ENCODE measurements at regions not wholly inside any gene's neighbourhood (a gene's known extent, or its start where the extent isn't known, plus 50 kb on each side); places are given as distances from the start of the nearest gene placed in this dataset.
"Not testable (repeated sequence)": the region's sequence is repeated elsewhere in the genome, so short reads cannot be mapped to it uniquely, and the experiment has no call there.

DNA sequence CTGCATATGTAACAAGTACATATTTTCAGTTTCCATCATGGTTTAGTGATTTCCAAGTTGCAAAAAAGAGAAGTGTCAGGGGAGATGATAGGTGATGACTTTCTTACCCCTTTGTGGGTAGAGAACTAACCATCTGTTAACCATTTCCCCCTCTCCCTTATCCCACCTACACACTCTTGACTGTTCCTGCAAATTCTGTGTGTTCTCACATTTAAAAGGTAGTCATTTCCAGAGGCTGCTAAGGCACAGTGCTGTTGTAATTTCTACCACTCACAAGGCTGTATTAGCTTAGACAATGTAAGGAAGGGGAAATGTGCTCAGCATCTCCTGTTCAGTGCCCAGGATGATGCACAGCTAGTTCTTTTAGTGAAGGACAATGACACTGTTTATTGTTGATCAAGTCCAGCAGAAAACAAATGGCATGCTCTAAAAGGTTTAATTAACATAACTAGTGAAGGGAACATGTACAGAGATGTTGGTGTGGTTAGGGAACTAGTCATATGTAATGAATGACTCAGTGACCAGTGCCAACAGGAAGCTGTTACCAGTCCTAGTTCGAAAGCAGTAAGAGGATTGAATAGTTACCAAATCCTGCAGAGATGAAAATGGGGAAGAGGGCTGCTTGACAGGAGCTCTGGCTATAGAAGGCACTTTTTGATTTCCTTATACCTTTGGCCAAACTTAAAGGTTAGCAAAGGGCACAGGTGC lies 165.1 kb downstream of the PLK2 start:
- peak; percentile 57 for DNase-seq

DNA sequence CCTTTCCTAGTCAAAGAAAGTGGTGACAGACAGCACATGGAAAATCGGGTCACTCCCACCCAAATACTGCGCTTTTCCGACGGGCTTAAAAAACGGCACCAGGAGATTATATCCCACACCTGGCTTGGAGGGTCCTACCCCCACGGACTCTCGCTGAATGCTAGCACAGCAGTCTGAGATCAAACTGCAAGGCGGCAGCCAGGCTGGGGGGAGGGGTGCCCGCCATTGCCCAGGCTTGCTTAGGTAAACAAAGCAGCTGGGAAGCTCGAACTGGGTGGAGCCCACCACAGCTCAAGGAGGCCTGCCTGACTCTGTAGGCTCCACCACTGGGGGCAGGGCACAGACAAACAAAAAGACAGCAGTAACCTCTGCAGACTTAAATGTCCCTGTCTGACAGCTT lies 171.6 kb downstream of the PLK2 start:
- DNase-seq = not testable (repeated sequence)

- no peak for DNase-seq
Observed at GRCh38 chr5:58286741-58287140, 173.1 kb downstream of the PLK2 start.

- DNase-seq = no peak
Observed at GRCh38 chr5:58285900-58286299, 174.0 kb downstream of the PLK2 start.

DNA sequence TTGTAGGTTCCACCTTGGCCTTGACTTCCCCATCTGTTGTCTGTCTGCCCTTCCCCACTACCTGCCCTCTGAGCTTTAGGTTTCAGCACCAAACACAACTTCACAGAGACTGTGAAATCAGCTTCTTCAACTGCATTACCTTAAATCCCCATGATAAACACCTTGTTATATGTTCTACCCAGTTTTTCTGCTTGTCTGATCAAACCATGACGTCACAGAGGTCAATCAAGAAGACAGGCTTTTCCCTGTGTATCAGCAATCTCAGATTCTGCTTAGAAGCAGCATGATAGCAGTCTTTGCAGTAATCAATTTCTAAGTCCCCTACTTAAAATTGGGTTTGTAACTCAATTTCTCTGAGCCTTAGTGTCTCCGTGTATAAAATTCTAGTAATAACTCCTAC lies 175.0 kb downstream of the PLK2 start:
- no peak for DNase-seq

DNA sequence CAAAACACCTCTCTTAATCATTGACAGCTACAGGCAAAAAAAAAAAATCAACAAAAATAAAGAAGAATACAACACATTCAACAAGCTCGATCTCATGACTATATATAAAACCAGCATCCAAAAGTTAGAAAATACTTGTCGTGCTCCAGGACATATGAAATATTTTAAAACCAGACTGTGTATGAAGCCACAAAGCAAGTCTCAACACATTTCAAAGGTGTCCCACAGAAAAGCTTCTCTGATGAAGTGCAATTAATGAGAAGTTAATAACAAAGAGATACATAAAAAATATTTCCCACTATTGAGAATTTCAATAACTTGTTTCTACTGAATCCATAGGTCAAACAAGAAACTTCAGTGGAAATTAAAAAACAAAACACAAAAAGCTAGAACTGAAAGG lies 178.7 kb downstream of the PLK2 start:
- DNase-seq = no peak

DNA sequence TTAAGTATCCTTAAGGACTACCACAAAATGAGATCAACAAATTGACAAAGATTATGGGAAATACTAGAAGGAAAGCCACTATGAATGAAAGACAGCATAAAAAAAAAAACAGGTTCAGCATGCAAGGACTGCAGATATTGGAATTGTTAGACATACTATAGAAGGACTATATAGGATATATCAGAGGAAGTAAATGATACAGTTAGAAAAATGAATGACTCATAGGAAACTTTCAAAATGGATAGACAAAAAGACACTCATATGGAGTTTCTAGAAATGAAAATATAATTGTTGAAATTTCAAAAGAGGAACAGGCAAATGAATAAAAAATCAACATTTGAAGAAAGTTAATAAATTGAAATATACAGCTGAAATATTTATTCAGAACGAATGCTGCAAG lies 180.6 kb downstream of the PLK2 start:
- DNase-seq = no peak

DNA sequence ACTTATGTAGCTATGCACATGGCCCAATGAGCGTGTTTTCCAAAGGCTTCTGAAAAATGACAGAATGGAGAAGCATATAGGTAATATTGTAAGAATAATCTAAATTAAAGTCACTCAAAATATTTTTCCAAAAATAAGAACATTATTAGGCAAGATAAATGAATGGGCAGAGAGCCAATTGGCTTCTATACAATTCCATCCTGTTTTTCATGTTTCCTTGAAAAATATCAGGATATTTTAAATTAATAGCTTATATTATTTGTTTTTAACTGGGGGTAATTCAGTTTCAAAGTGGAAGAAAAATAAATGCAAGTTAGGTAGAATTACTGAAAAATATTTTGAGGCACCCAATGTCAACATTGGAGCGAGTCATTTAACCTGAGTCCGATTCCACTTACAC lies 183.5 kb downstream of the PLK2 start:
- DNase-seq = no peak

GRCh38 chr5:58275516-58275915 lies 184.4 kb downstream of the PLK2 start:
- no peak for DNase-seq

DNA sequence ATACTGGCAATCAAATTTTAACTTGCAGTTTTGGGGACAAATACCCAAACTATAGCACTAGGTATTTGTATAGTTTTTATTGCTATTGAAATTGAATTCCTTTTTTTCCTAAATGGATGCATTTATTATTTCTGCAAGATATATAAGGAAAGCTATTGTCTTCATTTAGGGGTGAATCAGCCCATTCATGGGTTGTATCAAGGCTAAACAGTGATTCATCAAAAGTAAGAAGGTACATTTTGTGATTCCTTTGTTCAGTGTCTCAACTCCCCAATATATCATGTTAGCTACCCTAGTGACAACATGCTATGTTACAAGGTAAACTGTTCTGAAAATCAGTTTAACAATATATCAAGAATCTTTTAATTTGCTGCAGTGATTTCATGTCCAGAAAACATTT lies 185.7 kb downstream of the PLK2 start:
- DNase-seq = no peak

DNA sequence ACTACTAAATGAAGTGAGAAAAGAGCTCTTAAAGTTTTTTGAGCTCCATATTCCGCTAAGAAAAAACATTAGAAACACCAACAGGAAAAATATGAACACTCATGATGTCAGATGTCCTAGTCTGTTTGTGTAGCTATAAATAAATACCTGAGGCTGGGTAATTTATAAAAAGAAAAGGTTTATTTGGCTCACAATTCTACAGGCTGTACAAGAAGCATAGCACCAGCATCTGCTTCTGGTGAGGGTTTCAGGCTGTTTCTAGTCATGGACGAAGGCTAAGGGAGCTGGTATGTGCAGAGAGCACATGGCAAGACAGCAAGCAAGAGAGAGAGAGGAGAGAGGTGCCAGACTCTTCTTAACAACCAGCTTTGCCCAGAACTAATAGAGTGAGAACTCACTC lies 186.2 kb downstream of the PLK2 start:
- DNase-seq = no peak

GRCh38 chr5:58268268-58268667 lies 191.6 kb downstream of the PLK2 start:
- DNase-seq = no peak

DNA sequence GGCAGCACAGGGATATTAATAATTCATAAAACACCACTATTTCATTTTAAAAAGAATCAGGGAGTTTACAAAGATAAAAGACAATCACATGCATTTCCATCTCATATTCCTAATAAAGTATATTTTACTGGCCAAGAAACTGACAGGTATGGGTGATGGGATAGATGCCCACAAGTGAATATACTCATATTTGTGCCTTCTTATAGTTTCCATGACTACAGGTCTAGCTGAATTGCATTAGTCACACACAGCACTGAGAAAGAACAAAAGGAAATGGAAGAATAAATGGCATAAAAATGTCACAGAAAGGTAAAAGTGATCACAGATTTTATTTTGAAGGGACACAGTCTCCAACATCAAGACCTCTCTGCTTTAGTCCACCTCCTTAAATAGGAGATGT lies 193.5 kb downstream of the PLK2 start:
- no peak for DNase-seq

DNA sequence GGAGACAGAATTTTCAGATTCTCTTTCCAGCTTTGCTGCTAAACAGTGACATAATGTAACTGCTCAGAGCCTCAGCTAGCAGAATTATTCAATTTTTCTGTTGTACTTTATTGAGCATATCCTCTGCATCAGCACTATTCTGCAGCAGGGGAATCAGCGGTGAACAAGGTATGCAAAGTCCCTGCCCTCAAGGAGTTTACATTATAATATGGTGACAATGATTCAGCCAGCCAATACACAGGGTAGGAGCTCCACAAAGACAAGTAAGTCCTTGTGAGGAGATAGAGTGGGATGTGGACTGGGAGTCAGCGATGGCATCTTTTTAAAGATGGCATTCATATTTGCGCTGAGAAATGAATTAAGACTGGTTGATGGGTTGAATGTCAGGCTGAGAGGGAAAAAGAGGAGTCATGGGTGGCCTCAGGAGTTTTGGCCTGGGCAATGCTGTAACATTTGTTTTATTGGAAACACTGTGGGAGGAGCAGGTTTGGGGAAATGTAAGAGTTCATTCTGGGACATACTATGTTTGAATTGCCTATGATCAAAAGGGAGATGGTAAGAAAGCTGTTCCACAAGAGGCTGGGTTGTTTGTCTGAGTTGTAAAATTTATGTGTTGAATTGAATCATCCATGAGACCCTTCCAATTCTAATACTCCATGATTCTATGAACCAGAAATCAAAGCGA lies 194.5 kb downstream of the PLK2 start:
- no peak for DNase-seq

GRCh38 chr5:58264276-58264675 lies 195.6 kb downstream of the PLK2 start:
- no peak for DNase-seq

DNA sequence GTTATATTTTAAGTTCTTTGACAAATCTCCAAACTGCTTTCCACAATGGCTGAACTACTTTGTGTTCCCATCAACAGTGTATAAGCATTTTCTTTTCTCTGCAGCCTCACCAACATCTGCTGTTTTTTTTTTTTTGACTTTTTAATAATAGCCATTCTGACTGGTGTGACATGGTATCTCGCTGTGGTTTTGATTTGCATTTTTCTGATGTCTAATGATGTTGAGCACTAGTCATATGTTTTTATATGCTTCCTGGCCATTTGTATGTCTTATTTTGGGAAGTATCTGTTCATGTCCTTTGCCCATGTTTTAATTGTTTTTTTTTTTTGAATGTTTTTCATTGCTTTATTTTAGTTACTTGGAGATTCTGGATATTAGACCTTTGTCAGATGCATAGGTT lies 196.6 kb downstream of the PLK2 start:
- no peak for DNase-seq

GRCh38 chr5:58262226-58262625 lies 197.7 kb downstream of the PLK2 start:
- DNase-seq = no peak

- no peak for DNase-seq
Observed at GRCh38 chr5:58261605-58262004, 198.3 kb downstream of the PLK2 start.

DNA sequence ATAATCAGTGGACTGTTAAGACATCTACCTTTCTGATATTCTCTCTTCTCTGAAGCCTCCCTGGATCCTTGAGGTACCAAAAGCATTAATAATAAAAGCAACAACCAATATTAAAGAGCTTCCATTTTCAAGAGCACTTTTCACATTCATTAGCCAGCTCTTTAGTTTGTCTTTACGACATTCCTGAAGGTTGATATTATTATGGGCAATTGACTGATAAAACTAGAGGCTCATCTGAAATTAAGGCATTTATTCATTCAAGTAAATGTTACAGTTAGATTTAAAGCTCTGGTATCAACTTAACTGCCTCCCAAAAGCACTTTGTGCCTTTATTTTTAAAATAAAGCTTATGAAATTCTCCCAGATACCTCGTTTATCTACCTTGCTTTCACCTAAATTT lies 199.6 kb downstream of the PLK2 start:
- DNase-seq = no peak

GRCh38 chr5:58259685-58260152 lies 200.2 kb downstream of the PLK2 start:
- no peak for DNase-seq

DNA sequence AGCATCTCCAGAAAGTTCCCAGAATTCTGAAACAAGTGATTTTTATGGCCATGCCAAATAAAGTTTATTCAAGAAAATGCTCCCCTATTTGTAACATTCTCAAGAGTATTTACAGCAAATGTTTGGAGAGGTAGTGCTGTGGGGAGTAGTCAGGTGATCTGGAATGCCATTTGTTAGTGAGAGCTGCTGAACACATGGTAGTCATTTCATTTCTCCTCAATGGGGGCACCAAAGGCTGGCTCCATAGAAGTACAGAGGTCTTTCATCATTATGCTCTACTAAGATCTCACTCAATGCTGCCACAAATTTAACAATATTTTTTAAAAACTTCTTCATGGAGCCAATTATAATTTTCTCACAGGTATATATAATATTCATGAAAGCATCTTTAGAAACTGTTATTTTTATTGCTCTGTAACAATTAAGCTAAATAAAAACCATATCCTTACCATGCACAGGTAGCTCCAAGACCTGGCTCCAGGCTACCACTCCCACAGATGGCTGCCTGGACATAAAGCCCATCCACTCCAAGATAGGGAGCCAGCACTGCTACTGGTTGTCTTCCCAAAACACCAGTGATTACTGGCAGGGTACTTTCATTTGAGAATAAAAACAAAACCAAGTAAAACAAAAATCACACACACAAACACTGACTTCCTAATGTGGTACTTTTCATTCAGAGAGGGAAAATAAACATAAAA lies 200.8 kb downstream of the PLK2 start:
- DNase-seq = no peak

DNA sequence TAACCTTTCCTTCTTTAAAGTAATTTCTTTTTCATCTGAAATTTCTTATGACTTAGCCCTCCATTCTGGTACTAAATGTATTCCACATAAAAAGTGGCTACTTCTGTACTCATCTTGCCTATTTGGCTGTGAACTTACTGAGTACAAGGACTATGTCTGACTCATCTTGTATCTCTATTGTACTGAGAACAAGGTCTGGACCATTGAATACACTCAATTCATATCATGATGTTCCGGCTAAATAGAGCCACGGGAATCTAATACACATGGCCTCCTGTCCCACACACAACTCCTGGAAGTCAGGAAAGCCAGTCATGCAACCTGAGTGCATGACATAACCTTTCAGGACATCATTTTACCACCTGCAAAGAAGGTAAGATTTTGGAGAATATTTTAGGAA lies 203.9 kb downstream of the PLK2 start:
- DNase-seq = no peak

DNA sequence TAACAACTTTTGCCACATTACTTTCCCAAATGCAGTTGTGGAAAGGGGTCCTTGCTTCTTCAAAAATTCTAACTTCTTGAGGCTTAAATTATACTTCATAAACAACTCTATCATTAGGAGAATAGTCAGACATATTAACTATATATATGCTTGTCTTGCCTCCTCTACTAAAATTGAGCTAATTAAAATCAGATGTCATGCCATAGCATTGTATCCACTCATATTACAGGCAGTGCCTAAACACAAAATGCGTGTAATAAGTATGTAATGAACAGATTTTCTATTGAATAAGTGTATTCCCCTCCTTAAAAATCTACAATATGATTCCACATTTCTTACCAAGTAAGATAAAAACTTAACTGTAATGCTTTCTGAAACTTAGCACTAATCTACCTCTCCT lies 204.5 kb downstream of the PLK2 start:
- no peak for DNase-seq

DNA sequence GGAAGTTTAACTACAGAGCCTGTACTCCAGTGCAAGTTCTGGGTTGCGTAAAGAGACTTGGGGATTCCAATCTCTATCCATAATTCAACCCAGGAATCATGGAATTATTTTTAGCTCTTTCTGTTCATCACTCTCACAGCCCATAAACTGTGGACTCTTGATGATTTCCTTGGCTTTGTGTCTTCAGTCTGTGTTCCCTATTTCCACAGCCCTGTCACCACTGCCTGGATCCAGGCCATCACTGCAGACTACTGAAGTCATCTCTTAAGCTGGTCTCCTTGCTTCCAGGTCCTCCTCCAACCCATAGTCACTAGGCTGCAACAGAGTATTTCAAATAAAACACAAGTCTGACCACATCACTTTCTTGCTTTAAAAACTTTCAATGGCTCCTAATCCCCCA lies 211.7 kb downstream of the PLK2 start:
- DNase-seq = no peak

All from suppressor macrophage treated with lipopolysaccharide for 4 hours (primary cell).